H1 (cell line): ENCODE measurements at regions not wholly inside any gene's neighbourhood (a gene's known extent, or its start where the extent isn't known, plus 50 kb on each side); places are given as distances from the start of the nearest gene placed in this dataset.

Experiments
- EZH2 ChIP-seq: fragments of 200-600 bp; sonication (generic); IDR thresholded peaks from 2 replicates; pipeline ENCODE4 v1.7.1; 2012; ENCODE audit warnings: low read depth, mild to moderate bottlenecking, moderate library complexity, low read length, inconsistent platforms; ENCODE audit not compliant: severe bottlenecking
- TF ChIP-seq, protein P1 (sequence below): IDR thresholded peaks from 2 replicates; pipeline ENCODE4 v1.6.1; 2012; ENCODE audit warnings: inconsistent platforms

DNA sequence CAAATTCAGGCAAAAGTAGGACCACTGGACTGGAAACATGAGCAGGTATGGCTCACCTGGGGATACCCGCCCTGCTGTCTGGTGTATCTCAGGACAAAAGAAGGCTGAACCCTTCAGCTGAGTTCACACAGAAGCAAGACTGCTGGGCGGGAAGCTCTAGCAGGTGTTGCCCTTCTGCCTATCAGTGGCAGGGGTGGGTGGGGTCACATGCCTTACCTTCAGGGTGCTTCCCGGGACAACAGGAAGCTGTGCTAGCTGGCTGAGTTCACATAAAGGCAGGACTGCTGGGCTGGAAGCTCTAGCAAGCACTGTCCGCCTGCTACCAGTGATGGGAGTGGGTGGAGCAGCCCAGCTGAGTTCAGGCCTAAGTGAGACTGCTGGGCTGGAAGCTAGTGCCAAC lies 498.8 kb upstream of the ZNF608 start (continued):
- no peak for TF ChIP-seq EZH2
- TF ChIP-seq, protein P1, sequence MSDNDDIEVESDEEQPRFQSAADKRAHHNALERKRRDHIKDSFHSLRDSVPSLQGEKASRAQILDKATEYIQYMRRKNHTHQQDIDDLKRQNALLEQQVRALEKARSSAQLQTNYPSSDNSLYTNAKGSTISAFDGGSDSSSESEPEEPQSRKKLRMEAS, result peak; percentile 42; the same call in 1 of the 2 replicates
